Chondrocyte (in vitro differentiated cells): ENCODE measurements at regions not wholly inside any gene's neighbourhood (a gene's known extent, or its start where the extent isn't known, plus 50 kb on each side); places are given as distances from the start of the nearest gene placed in this dataset.
"Not testable (repeated sequence)": the region's sequence is repeated elsewhere in the genome, so short reads cannot be mapped to it uniquely, and the experiment has no call there.

Experiments used
- DNase-seq: peaks from one replicate; pipeline ENCODE4 v3.0.0; 2021; ENCODE audit warnings: mixed read lengths, low spot score
- H3K27ac Mint-ChIP-seq: one replicate; pipeline ENCODE4 v1.8.0; 2021; ENCODE audit warnings: mild to moderate bottlenecking, moderate library complexity, mixed read lengths; ENCODE audit not compliant: unreplicated experiment
- H3K27me3 Mint-ChIP-seq: 2 replicates; pipeline ENCODE4 v1.8.0; 2021; ENCODE audit warnings: low read depth, mixed read lengths
- H3K36me3 Mint-ChIP-seq: 2 replicates; pipeline ENCODE4 v1.8.0; 2021; ENCODE audit warnings: low read depth, mixed read lengths
- H3K4me1 Mint-ChIP-seq: 2 replicates; pipeline ENCODE4 v1.8.0; 2021; ENCODE audit warnings: low read depth, mild to moderate bottlenecking, mixed read lengths
- H3K4me3 Mint-ChIP-seq: one replicate; pipeline ENCODE4 v1.8.0; 2021; ENCODE audit warnings: mild to moderate bottlenecking, moderate library complexity, mixed read lengths; ENCODE audit not compliant: unreplicated experiment
- H3K9me3 Mint-ChIP-seq: 2 replicates; pipeline ENCODE4 v1.8.0; 2021; ENCODE audit warnings: low read depth, mixed read lengths
- CTCF ChIP-seq: fragments of 200-600 bp; sonication (generic); IDR thresholded peaks from 2 replicates; pipeline ENCODE4 v1.5.0; 2021; ENCODE audit warnings: antibody characterized with exemption, mild to moderate bottlenecking, moderate library complexity

- no peaks in the 10 kb centered on the region for H3K36me3 Mint-ChIP-seq
- no peak for TF ChIP-seq CTCF
- H3K9me3 Mint-ChIP-seq = no peaks in the 10 kb centered on the region
- no peak overlapping the region for H3K4me3 Mint-ChIP-seq
- H3K27ac Mint-ChIP-seq = no peak overlapping the region
- H3K27me3 Mint-ChIP-seq = peaks cover 2% of the 10 kb centered on the region
- no peaks in the 10 kb centered on the region for H3K4me1 Mint-ChIP-seq
- no peak for DNase-seq
Measured at GRCh38 chr3:26012241-26012745, 222.4 kb downstream of the OXSM start.

- no peak for TF ChIP-seq CTCF
- DNase-seq = no peak
- Mint-ChIP-seq H3K27ac (no peak overlapping the region), H3K4me1 (no peaks in the 10 kb centered on the region), H3K27me3 (peaks cover 2% of the 10 kb centered on the region), H3K4me3 (no peak overlapping the region), H3K36me3 (no peaks in the 10 kb centered on the region), H3K9me3 (no peaks in the 10 kb centered on the region)
Measured at GRCh38 chr3:26015752-26016151, 225.9 kb downstream of the OXSM start.

GRCh38 chr3:26018889-26019288, 229.0 kb downstream of the OXSM start:
- Mint-ChIP-seq H3K36me3 (no peaks in the 10 kb centered on the region), H3K4me1 (no peaks in the 10 kb centered on the region), H3K4me3 (no peak overlapping the region), H3K27me3 (peaks cover 2% of the 10 kb centered on the region), H3K9me3 (peaks cover 19% of the 10 kb centered on the region), H3K27ac (no peak overlapping the region)
- TF ChIP-seq CTCF = no peak
- DNase-seq = no peak

- H3K27ac Mint-ChIP-seq, DNase-seq, H3K27me3 Mint-ChIP-seq, H3K4me1 Mint-ChIP-seq, H3K36me3 Mint-ChIP-seq, H3K4me3 Mint-ChIP-seq: not testable (repeated sequence)
- H3K9me3 Mint-ChIP-seq = peaks cover 32% of the 10 kb centered on the region
Measured at GRCh38 chr3:26024206-26024605, 234.3 kb downstream of the OXSM start.

GRCh38 chr3:26029321-26029720, 239.4 kb downstream of the OXSM start:
- H3K4me1 Mint-ChIP-seq = no peaks in the 10 kb centered on the region
- H3K27ac Mint-ChIP-seq = no peak overlapping the region
- no peak for DNase-seq
- H3K27me3 Mint-ChIP-seq = peaks cover 4% of the 10 kb centered on the region
- no peak for TF ChIP-seq CTCF
- H3K9me3 Mint-ChIP-seq = peaks cover 13% of the 10 kb centered on the region
- no peaks in the 10 kb centered on the region for H3K36me3 Mint-ChIP-seq
- no peak overlapping the region for H3K4me3 Mint-ChIP-seq

GRCh38 chr3:26042126-26042525, 252.2 kb downstream of the OXSM start:
- not testable (repeated sequence) for H3K4me1 Mint-ChIP-seq, H3K4me3 Mint-ChIP-seq, H3K27ac Mint-ChIP-seq, H3K36me3 Mint-ChIP-seq, H3K27me3 Mint-ChIP-seq
- H3K9me3 Mint-ChIP-seq = peaks cover 43% of the 10 kb centered on the region
- DNase-seq = peak; percentile 46
